Stomach (tissue), 4 donors: ENCODE measurements at regions not wholly inside any gene's neighbourhood (a gene's known extent, or its start where the extent isn't known, plus 50 kb on each side); places are given as distances from the start of the nearest gene placed in this dataset.

Source experiments
- CTCF ChIP-seq, 7 experiments: fragments of 450-650 bp in 4 of 7; fragments of 200-600 bp in 3 of 7; sonication (generic) in 3 of 7; IDR thresholded peaks; one replicate each; pipeline ENCODE4 v1.5.1; 2016 to 2019; ENCODE audit warnings: antibody characterized with exemption in 7 of 7, control low read depth in 2 of 7, mild to moderate bottlenecking in 1 of 7
- POLR2A ChIP-seq, 4 donors: fragments of 450-650 bp; IDR thresholded peaks; one replicate each; pipeline ENCODE4 v1.6.1; 2016; ENCODE audit warnings: antibody characterized with exemption in 4 of 4, control low read depth in 2 of 4, mild to moderate bottlenecking in 1 of 4, moderate library complexity in 1 of 4
- POLR2AphosphoS5 ChIP-seq, 3 donors: sonication (generic); formaldehyde crosslinking; IDR thresholded peaks; one replicate each; pipeline ENCODE4 v1.6.1; 2016; ENCODE audit warnings: antibody characterized with exemption in 3 of 3

- no peak for TF ChIP-seq CTCF (IDR thresholded peaks at IDR 0.05)
- no peak for TF ChIP-seq POLR2A (IDR thresholded peaks at IDR 0.05)
- no peak for TF ChIP-seq POLR2AphosphoS5 (IDR thresholded peaks at IDR 0.05)
These were observed 122.4 kb downstream of the CBLN4 start for GRCh38 chr20:55882910-55883309.
